KMS-11 (cell line): ENCODE measurements at regions not wholly inside any gene's neighbourhood (a gene's known extent, or its start where the extent isn't known, plus 50 kb on each side); places are given as distances from the start of the nearest gene placed in this dataset.

Experiments
- H2AFZ ChIP-seq: fragments of 200-600 bp; sonication (generic); 2 replicates; pipeline ENCODE4 v1.6.1; 2016; ENCODE audit warnings: antibody characterized with exemption, mixed run types, low read depth
- H3K27ac ChIP-seq: fragments of 200-600 bp; sonication (generic); 2 replicates; pipeline ENCODE4 v1.6.1; 2016; ENCODE audit warnings: mild to moderate bottlenecking, mixed run types
- H3K27me3 ChIP-seq: fragments of 200-600 bp; sonication (generic); 2 replicates; pipeline ENCODE4 v1.6.1; 2017; ENCODE audit warnings: mild to moderate bottlenecking, low read depth, mixed run types, moderate library complexity; ENCODE audit not compliant: insufficient read depth
- H3K36me3 ChIP-seq: fragments of 200-600 bp; sonication (generic); 2 replicates; pipeline ENCODE4 v1.6.1; 2017; ENCODE audit warnings: mild to moderate bottlenecking, mixed run types; ENCODE audit not compliant: insufficient read depth
- H3K4me1 ChIP-seq: fragments of 200-600 bp; sonication (generic); 2 replicates; pipeline ENCODE4 v1.6.1; 2016; ENCODE audit warnings: mild to moderate bottlenecking, low read depth, mixed run types; ENCODE audit not compliant: poor library complexity, severe bottlenecking
- H3K4me2 ChIP-seq: fragments of 200-600 bp; sonication (generic); 2 replicates; pipeline ENCODE4 v1.7.0; 2016; ENCODE audit warnings: mild to moderate bottlenecking, mixed run types
- H3K4me3 ChIP-seq: fragments of 200-600 bp; sonication (generic); IDR thresholded peaks from 2 replicates; pipeline ENCODE4 v1.6.1; 2017; ENCODE audit warnings: low read depth, low read length, mixed read lengths; ENCODE audit not compliant: insufficient read depth
- H3K79me2 ChIP-seq: fragments of 200-600 bp; sonication (generic); 2 replicates; pipeline ENCODE4 v1.6.1; 2016; ENCODE audit warnings: low read depth, mixed run types; ENCODE audit not compliant: insufficient read depth
- H3K9ac ChIP-seq: fragments of 200-600 bp; sonication (generic); 2 replicates; pipeline ENCODE4 v1.6.1; 2016; ENCODE audit warnings: mild to moderate bottlenecking, mixed run types
- H4K20me1 ChIP-seq: fragments of 200-600 bp; sonication (generic); 2 replicates; pipeline ENCODE4 v1.6.1; 2016; ENCODE audit warnings: mild to moderate bottlenecking, mixed run types; ENCODE audit not compliant: insufficient read depth
- CTCF ChIP-seq: fragments of 200-600 bp; sonication (generic); conservative IDR thresholded peaks from 2 replicates; pipeline ENCODE4 v1.6.1; 2017; ENCODE audit warnings: low read depth, mild to moderate bottlenecking, antibody characterized with exemption, low read length, moderate library complexity, mixed read lengths

DNA sequence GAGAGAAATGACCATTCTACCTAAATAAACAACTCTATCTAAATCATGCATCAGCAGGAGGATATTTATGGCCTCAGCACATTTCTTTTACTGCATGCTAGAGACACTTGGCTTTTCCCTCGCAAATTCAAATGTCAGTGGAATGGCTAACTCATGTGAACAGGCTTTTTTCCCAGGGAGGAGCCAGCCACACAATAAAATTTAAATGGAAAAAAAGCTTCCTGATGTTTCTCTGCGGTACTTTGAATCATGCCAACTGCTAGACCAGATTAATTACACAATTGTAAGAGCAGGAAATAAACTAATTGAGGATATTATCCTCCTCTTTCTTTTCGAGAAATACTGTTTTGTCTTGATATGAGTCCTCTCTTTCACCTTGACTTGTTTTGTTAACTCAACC, 676.3 kb downstream of the IRS1 start:
- Histone ChIP-seq H2AFZ (no peak overlapping the region), H3K4me2 (no peak overlapping the region), H3K4me1 (no peaks in the 10 kb centered on the region), H3K27ac (no peak overlapping the region), H3K79me2 (no peaks in the 10 kb centered on the region), H3K4me3 (no peak overlapping the region), H3K9ac (no peak overlapping the region), H4K20me1 (no peaks in the 10 kb centered on the region), H3K36me3 (no peaks in the 10 kb centered on the region), H3K27me3 (no peaks in the 10 kb centered on the region)
- no peak for TF ChIP-seq CTCF

- no peak for TF ChIP-seq CTCF
- Histone ChIP-seq H2AFZ (no peak overlapping the region), H3K4me1 (no peaks in the 10 kb centered on the region), H4K20me1 (no peaks in the 10 kb centered on the region), H3K9ac (no peak overlapping the region), H3K4me2 (no peak overlapping the region), H3K36me3 (no peaks in the 10 kb centered on the region), H3K27ac (no peak overlapping the region), H3K79me2 (no peaks in the 10 kb centered on the region), H3K27me3 (no peaks in the 10 kb centered on the region), H3K4me3 (no peak overlapping the region)
These were observed 677.6 kb downstream of the IRS1 start for GRCh38 chr2:226122041-226122440.

GRCh38 chr2:226121046-226121738, 678.4 kb downstream of the IRS1 start:
- Histone ChIP-seq H3K4me3 (no peak overlapping the region), H4K20me1 (no peaks in the 10 kb centered on the region), H2AFZ (no peak overlapping the region), H3K9ac (no peak overlapping the region), H3K36me3 (no peaks in the 10 kb centered on the region), H3K79me2 (no peaks in the 10 kb centered on the region), H3K27ac (no peak overlapping the region), H3K4me1 (no peaks in the 10 kb centered on the region), H3K4me2 (no peak overlapping the region), H3K27me3 (no peaks in the 10 kb centered on the region)
- TF ChIP-seq CTCF: no peak

DNA sequence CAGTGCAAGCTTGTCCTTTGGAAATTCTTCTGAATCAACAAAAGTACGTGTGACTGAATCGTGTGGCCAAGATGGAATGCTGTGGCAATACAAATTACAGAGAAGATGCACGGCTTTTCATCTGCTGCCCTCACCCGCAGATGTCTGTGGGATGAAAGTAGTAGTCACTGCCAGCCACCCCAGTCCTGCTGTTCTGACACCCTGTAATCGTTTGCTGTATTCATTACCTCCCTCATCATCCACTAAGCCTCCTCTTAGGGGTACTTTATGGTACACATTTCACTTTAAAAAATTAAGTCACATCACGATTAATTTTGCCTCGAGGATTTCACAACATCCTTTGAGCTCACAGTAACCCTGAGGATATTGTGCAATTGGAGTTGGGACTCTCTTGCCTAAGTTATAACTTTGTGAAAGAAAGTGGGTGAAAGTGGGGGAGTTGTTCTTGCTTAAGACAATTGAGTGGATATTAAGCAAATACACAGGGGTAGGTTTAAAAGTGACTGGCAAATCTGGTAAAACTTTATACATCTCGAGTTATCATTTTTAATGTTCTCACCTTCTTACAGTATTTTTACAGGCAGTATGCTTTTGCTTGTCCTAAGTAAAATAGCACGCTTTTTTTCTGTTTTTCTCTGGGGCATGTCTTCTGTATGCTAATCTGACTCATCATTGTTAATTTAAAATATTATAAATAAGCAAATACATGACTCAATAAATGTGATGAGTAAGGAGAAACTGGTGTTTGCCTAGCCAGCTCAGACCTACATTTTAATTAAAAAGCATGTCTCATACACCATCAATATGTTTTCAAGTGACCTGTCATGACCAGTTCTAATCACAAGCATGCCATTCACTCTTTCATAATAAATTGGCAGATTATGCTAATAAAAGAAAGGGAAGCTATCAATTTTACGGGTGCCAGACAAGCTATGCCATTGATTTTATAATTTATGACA, 680.9 kb downstream of the IRS1 start:
- H3K27ac ChIP-seq: no peak overlapping the region
- no peaks in the 10 kb centered on the region for H3K27me3 ChIP-seq
- no peaks in the 10 kb centered on the region for H3K79me2 ChIP-seq
- no peak overlapping the region for H3K9ac ChIP-seq
- no peaks in the 10 kb centered on the region for H4K20me1 ChIP-seq
- no peak overlapping the region for H3K4me2 ChIP-seq
- no peak overlapping the region for H3K4me3 ChIP-seq
- no peak overlapping the region for H2AFZ ChIP-seq
- H3K4me1 ChIP-seq: no peaks in the 10 kb centered on the region
- TF ChIP-seq CTCF: no peak
- H3K36me3 ChIP-seq: no peaks in the 10 kb centered on the region
